ENCODE measurements at regions not wholly inside any gene's neighbourhood (a gene's known extent, or its start where the extent isn't known, plus 50 kb on each side); places are given as distances from the start of the nearest gene placed in this dataset.
"Not testable (repeated sequence)": the region's sequence is repeated elsewhere in the genome, so short reads cannot be mapped to it uniquely, and the experiment has no call there.

- peak overlapping the region; percentile 19 for H3K4me3 Mint-ChIP-seq
- H3K4me1 Mint-ChIP-seq = peaks cover 21% of the 10 kb centered on the region
- no peaks in the 10 kb centered on the region for H3K36me3 Mint-ChIP-seq (ENCODE audit: low read depth)
- no peaks in the 10 kb centered on the region for H3K9me3 ChIP-seq (ENCODE audit: control insufficient read depth, low read length, poor library complexity, severe bottlenecking)
- no peak overlapping the region for H3K27ac Mint-ChIP-seq
- no peaks in the 10 kb centered on the region for H3K27me3 Mint-ChIP-seq
- peak; percentile 49 to 62 (median 51) for DNase-seq
- ATAC-seq = peak; percentile 76
Observed at GRCh38 chr15:31200735-31201151, 99.2 kb upstream of the TRPM1 start.

GRCh38 chr15:31202953-31203352 is 101.4 kb upstream of the TRPM1 start:
- ATAC-seq (peak; percentile 59), DNase-seq (no peak)
- Mint-ChIP-seq H3K36me3 (ENCODE audit: low read depth) (no peaks in the 10 kb centered on the region), H3K27me3 (no peaks in the 10 kb centered on the region), H3K4me3 (no peak overlapping the region), H3K4me1 (peaks cover 30% of the 10 kb centered on the region), H3K27ac (peak overlapping the region; percentile 45)
- H3K9me3 ChIP-seq (ENCODE audit: control insufficient read depth, low read length, poor library complexity, severe bottlenecking) = no peaks in the 10 kb centered on the region

DNA sequence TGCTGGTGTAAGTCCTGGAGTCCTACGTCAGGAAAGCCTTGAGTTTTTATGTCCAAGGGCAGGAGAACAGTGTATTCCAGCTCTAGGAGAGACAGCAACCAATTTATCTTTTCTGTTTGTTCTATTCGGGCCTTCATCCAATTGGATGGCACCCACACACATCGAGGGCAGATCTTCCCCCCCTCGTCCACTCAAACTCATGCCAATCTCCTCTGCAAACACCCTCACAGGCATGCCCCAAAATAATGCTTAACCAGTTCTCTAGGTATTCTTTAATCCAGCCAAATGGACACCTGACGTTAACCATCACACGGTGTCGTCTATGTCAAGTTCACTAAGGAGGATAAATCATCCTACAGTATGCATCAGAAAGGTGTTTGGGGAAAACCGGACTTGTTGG is 102.5 kb upstream of the TRPM1 start:
- no peaks in the 10 kb centered on the region for H3K36me3 Mint-ChIP-seq (ENCODE audit: low read depth)
- ATAC-seq (no peak), DNase-seq (no peak)
- no peaks in the 10 kb centered on the region for H3K9me3 ChIP-seq (ENCODE audit: control insufficient read depth, low read length, poor library complexity, severe bottlenecking)
- H3K4me1 Mint-ChIP-seq = peaks cover 21% of the 10 kb centered on the region
- H3K27me3 Mint-ChIP-seq = no peaks in the 10 kb centered on the region
- H3K27ac Mint-ChIP-seq = no peak overlapping the region
- H3K4me3 Mint-ChIP-seq = no peak overlapping the region

- no peak overlapping the region for H3K27ac Mint-ChIP-seq
- ATAC-seq (no peak), DNase-seq (no peak)
- no peaks in the 10 kb centered on the region for H3K9me3 ChIP-seq (ENCODE audit: control insufficient read depth, low read length, poor library complexity, severe bottlenecking)
- H3K4me1 Mint-ChIP-seq = peaks cover 18% of the 10 kb centered on the region
- H3K4me3 Mint-ChIP-seq = no peak overlapping the region
- H3K36me3 Mint-ChIP-seq (ENCODE audit: low read depth) = no peaks in the 10 kb centered on the region
- no peaks in the 10 kb centered on the region for H3K27me3 Mint-ChIP-seq
Observed at GRCh38 chr15:31206386-31207181, 105.1 kb upstream of the TRPM1 start.

- H3K27me3 Mint-ChIP-seq = no peaks in the 10 kb centered on the region
- peak; percentile 97 for ATAC-seq
- H3K4me3 Mint-ChIP-seq = peak overlapping the region; percentile 50
- no peaks in the 10 kb centered on the region for H3K9me3 ChIP-seq (ENCODE audit: control insufficient read depth, low read length, poor library complexity, severe bottlenecking)
- no peak for DNase-seq
- H3K36me3 Mint-ChIP-seq (ENCODE audit: low read depth) = no peaks in the 10 kb centered on the region
- peaks cover 23% of the 10 kb centered on the region for H3K4me1 Mint-ChIP-seq
- H3K27ac Mint-ChIP-seq = peak overlapping the region; percentile 63
Observed at GRCh38 chr15:31207246-31207645, 105.7 kb upstream of the TRPM1 start.

GRCh38 chr15:31207861-31208260 is 106.3 kb upstream of the TRPM1 start:
- DNase-seq; H3K27me3 Mint-ChIP-seq; H3K9me3 ChIP-seq (ENCODE audit: control insufficient read depth, low read length, poor library complexity, severe bottlenecking); H3K36me3 Mint-ChIP-seq (ENCODE audit: low read depth); ATAC-seq: not testable (repeated sequence)
- Mint-ChIP-seq H3K4me3 (peak overlapping the region; percentile 50), H3K4me1 (peaks cover 20% of the 10 kb centered on the region), H3K27ac (peak overlapping the region; percentile 63)

DNA sequence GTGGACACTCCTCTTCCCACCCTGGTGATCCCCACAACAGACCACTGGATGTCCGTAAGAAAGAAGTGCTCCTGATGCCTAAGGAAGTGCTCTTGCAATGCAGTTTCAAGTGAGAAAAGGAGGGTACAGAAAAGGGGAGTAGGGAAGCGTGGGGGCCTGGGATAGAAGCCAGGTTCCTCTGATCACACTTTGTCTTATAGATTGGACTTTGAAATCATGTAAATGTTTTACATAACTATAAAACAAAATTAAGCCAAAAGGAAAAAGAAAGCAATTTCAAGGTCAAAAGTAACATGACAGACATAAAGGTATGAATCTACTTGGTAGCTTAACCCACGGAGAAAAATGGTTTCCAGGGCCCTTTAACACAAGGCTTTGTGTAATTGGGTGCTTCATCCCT is 107.3 kb upstream of the TRPM1 start:
- H3K9me3 ChIP-seq (ENCODE audit: control insufficient read depth, low read length, poor library complexity, severe bottlenecking) = no peaks in the 10 kb centered on the region
- no peaks in the 10 kb centered on the region for H3K36me3 Mint-ChIP-seq (ENCODE audit: low read depth)
- no peak overlapping the region for H3K4me3 Mint-ChIP-seq
- ATAC-seq (no peak), DNase-seq (no peak)
- no peaks in the 10 kb centered on the region for H3K27me3 Mint-ChIP-seq
- H3K27ac Mint-ChIP-seq = no peak overlapping the region
- H3K4me1 Mint-ChIP-seq = peaks cover 20% of the 10 kb centered on the region

GRCh38 chr15:31211353-31211752 is 109.8 kb upstream of the TRPM1 start:
- no peak for ATAC-seq
- peak overlapping the region; percentile 68 for H3K27ac Mint-ChIP-seq
- H3K27me3 Mint-ChIP-seq = no peaks in the 10 kb centered on the region
- H3K4me1 Mint-ChIP-seq = peaks cover 27% of the 10 kb centered on the region
- no peak overlapping the region for H3K4me3 Mint-ChIP-seq
- H3K9me3 ChIP-seq (ENCODE audit: control insufficient read depth, low read length, poor library complexity, severe bottlenecking) = no peaks in the 10 kb centered on the region
- no peak for DNase-seq
- H3K36me3 Mint-ChIP-seq (ENCODE audit: low read depth) = no peaks in the 10 kb centered on the region

GRCh38 chr15:31212326-31213080 is 111.0 kb upstream of the TRPM1 start:
- Mint-ChIP-seq H3K4me3 (no peak overlapping the region), H3K27me3 (no peaks in the 10 kb centered on the region), H3K36me3 (ENCODE audit: low read depth) (no peaks in the 10 kb centered on the region), H3K27ac (peak overlapping the region; percentile 68), H3K4me1 (peaks cover 31% of the 10 kb centered on the region)
- ATAC-seq = no peak
- no peaks in the 10 kb centered on the region for H3K9me3 ChIP-seq (ENCODE audit: control insufficient read depth, low read length, poor library complexity, severe bottlenecking)
- no peak for DNase-seq

DNA sequence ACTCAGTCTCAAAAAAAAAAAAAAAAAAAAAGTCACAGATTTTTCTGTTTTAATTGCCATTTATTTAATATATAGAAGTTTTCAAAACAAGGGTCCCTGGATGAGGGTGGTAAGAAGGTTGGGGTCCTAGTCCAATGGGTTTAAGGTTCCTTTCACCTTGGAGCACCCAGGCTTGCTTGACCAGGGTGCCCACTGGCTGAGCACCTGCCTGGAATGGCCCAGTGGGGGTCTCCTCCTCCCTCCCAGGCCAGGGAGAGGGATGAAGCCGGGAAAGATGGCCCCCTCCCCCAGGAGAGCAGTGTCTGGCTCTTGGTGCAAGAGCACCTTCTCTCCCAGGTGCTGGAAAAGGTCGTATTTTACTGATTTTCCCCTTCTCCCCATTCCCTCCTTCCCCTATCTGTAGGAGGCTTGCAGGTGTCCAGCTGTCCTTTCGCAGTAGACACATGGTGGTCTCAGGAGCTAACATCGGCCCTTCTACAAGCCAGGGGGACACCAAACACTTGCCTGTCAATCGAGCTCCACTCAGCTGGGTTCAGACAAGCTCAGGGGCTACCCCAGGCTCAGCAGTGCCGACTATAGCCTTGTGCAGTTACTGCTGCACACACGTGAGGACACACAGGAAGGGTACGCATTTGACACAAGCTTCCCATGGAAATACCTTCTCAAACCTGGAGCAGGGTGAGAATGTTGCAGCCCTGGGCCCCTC is 112.3 kb upstream of the KLF13 start:
- H3K27me3 Mint-ChIP-seq = no peaks in the 10 kb centered on the region
- H3K4me3 Mint-ChIP-seq = peak overlapping the region; percentile 93
- no peak for ATAC-seq
- H3K9me3 ChIP-seq (ENCODE audit: control insufficient read depth, low read length, poor library complexity, severe bottlenecking) = no peaks in the 10 kb centered on the region
- H3K4me1 Mint-ChIP-seq = peaks cover 34% of the 10 kb centered on the region
- H3K27ac Mint-ChIP-seq = peak overlapping the region; percentile 76
- H3K36me3 Mint-ChIP-seq (ENCODE audit: low read depth) = no peaks in the 10 kb centered on the region
- DNase-seq = no peak

- H3K36me3 Mint-ChIP-seq (ENCODE audit: low read depth) = no peaks in the 10 kb centered on the region
- H3K9me3 ChIP-seq (ENCODE audit: control insufficient read depth, low read length, poor library complexity, severe bottlenecking) = no peaks in the 10 kb centered on the region
- H3K27me3 Mint-ChIP-seq = no peaks in the 10 kb centered on the region
- peaks cover 31% of the 10 kb centered on the region for H3K4me1 Mint-ChIP-seq
- no peak for ATAC-seq
- H3K4me3 Mint-ChIP-seq = peak overlapping the region; percentile 93
- DNase-seq = no peak
- peak overlapping the region; percentile 76 for H3K27ac Mint-ChIP-seq
Observed at GRCh38 chr15:31214864-31215489, 111.7 kb upstream of the KLF13 start.

DNA sequence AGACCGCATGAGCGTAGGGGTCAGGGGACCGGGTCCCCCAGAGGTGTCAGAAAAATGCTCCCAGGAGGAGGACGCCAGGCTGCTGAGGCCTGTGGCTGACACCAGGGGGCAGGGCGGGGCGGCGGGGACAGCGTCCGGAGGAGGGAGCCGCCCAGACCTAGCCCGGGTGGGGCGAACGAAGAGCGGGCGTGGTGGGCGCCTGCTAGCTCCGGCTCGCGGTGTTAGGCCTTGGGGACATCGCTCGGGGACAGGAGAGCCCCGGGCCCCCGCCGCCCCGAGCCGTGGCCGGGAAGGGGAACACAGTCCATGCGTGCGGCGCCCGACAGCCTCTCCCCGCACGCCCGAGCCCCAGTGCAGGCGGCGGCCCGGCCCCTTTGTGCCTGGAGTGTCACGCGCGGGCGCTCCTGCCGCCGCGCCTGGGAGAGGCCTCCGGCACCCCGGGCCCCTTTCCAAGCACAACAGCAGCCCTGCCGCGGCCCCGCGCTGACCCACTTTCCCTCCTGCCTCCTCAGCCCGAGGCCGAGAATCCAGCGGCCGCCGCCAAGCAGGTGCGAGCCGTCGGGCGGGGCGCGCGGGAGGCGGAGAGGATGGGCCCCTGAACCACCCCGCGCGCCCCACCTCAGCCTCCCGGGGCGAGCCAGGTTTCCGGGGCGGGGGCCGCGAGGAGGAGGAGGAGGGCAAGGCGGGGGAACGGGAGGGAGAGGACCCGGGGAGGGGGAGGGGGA is 111.0 kb upstream of the KLF13 start:
- peak; percentile 79 for ATAC-seq
- peaks cover 33% of the 10 kb centered on the region for H3K4me1 Mint-ChIP-seq
- H3K9me3 ChIP-seq (ENCODE audit: control insufficient read depth, low read length, poor library complexity, severe bottlenecking) = no peaks in the 10 kb centered on the region
- H3K36me3 Mint-ChIP-seq (ENCODE audit: low read depth) = no peaks in the 10 kb centered on the region
- H3K27ac Mint-ChIP-seq = peak overlapping the region; percentile 76
- peak overlapping the region; percentile 93 for H3K4me3 Mint-ChIP-seq
- DNase-seq = peak; percentile 58 to 71 (median 69)
- H3K27me3 Mint-ChIP-seq = no peaks in the 10 kb centered on the region
